ENCODE measurements at regions not wholly inside any gene's neighbourhood (a gene's known extent, or its start where the extent isn't known, plus 50 kb on each side); places are given as distances from the start of the nearest gene placed in this dataset.

DNA sequence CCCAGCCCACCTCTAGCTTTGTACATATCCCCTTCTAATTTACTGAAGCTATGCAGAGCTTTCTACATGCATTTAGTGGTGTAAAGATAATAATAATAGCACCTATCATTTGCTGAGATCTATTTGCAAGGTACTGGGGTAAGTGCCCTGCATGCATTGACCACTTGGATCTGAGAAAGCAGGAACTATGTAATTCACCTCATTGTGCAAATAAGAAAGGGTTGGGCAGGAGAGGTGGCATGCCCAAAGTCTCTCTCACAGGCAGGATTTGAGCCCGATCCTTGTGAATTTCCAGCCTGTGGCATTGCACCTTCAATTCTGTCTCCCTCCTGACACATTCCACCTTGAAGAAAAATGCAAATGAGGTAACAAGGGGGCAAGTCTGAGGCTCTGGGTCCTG is 352.3 kb upstream of the EEF2KMT start:
- no peak for TF ChIP-seq EZH2 (IDR thresholded peaks at IDR 0.05)
- no peak for TF ChIP-seq POLR2AphosphoS5 (IDR thresholded peaks at IDR 0.05; ENCODE audit: borderline replicate concordance, low read depth, low read length)

Data from SK-N-MC (cell line).